Adrenal gland (tissue), 5 donors: ENCODE measurements at regions not wholly inside any gene's neighbourhood (a gene's known extent, or its start where the extent isn't known, plus 50 kb on each side); places are given as distances from the start of the nearest gene placed in this dataset.

ENCODE experiments used
- CTCF ChIP-seq, 6 experiments: fragments of 450-650 bp in 4 of 6; fragments of 200-600 bp in 2 of 6; sonication (generic) in 1 of 6; IDR thresholded peaks; 1 replicate in 5 of 6; 2 replicates in 1 of 6; pipeline versions ENCODE4 v1.5.1 to v1.8.0; 2016 to 2021; ENCODE audit warnings: antibody characterized with exemption in 6 of 6, mild to moderate bottlenecking in 2 of 6, moderate library complexity in 1 of 6
- POLR2A ChIP-seq, 2 donors: fragments of 450-650 bp; IDR thresholded peaks; one replicate each; pipeline ENCODE4 v1.6.1; 2017; ENCODE audit warnings: antibody characterized with exemption in 2 of 2, mild to moderate bottlenecking in 2 of 2, moderate library complexity in 1 of 2
- donor health status: DM: no; HTN: no; CAD: no.

- TF ChIP-seq CTCF (IDR thresholded peaks at IDR 0.05) = no peak
- no peak for TF ChIP-seq POLR2A (IDR thresholded peaks at IDR 0.05)
Measured at GRCh38 chr13:76741624-76742023, 144.6 kb downstream of the KCTD12 start.
